HEK293 (cell line): ENCODE measurements at regions not wholly inside any gene's neighbourhood (a gene's known extent, or its start where the extent isn't known, plus 50 kb on each side); places are given as distances from the start of the nearest gene placed in this dataset.

Experiments used
- HOXA7 ChIP-seq: sonication (generic); formaldehyde crosslinking; IDR thresholded peaks from 2 replicates; pipeline ENCODE4 v1.8.1; 2022; ENCODE audit warnings: missing genetic modification reagents, borderline replicate concordance
- ZNF510 ChIP-seq: fragments of 450-650 bp; formaldehyde crosslinking; IDR thresholded peaks from 2 replicates; pipeline ENCODE4 v1.5.1; 2018; ENCODE audit warnings: mild to moderate bottlenecking, missing genetic modification characterization, missing biosample characterization; ENCODE audit not compliant: insufficient replicate concordance
- TF ChIP-seq, protein P1 (sequence below): fragments of 450-650 bp; formaldehyde crosslinking; optimal IDR thresholded peaks from 2 replicates; pipeline ENCODE3; 2016; ENCODE audit warnings: missing biosample characterization, mild to moderate bottlenecking, missing genetic modification characterization

- TF ChIP-seq ZNF510 (tag by site-specific recombination) (no peak), HOXA7 (CRISPR knock-in tag) (no peak)
- TF ChIP-seq, protein P1, sequence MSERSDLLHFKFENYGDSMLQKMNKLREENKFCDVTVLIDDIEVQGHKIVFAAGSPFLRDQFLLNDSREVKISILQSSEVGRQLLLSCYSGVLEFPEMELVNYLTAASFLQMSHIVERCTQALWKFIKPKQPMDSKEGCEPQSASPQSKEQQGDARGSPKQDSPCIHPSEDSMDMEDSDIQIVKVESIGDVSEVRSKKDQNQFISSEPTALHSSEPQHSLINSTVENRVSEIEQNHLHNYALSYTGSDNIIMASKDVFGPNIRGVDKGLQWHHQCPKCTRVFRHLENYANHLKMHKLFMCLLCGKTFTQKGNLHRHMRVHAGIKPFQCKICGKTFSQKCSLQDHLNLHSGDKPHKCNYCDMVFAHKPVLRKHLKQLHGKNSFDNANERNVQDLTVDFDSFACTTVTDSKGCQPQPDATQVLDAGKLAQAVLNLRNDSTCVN (tag by site-specific recombination), result no peak
Observed at GRCh38 chr9:105964156-105964555, 269.8 kb downstream of the TMEM38B start.
